ENCODE measurements at regions not wholly inside any gene's neighbourhood (a gene's known extent, or its start where the extent isn't known, plus 50 kb on each side); places are given as distances from the start of the nearest gene placed in this dataset.
"Not testable (repeated sequence)": the region's sequence is repeated elsewhere in the genome, so short reads cannot be mapped to it uniquely, and the experiment has no call there.

GRCh38 chr13:18710673-18711072, 471.0 kb downstream of the TUBA3C start:
- TF ChIP-seq CTCF (IDR thresholded peaks at IDR 0.05); POLR2AphosphoS5 (IDR thresholded peaks at IDR 0.05; ENCODE audit: low read depth, low read length); SIN3A (IDR thresholded peaks at IDR 0.05; ENCODE audit: borderline replicate concordance, insufficient read depth, low read depth, low read length); REST (IDR thresholded peaks at IDR 0.05; ENCODE audit: insufficient read depth in 1 of 2, low read depth in 2 of 2, low read length in 1 of 2): not testable (repeated sequence)
